ENCODE measurements at regions not wholly inside any gene's neighbourhood (a gene's known extent, or its start where the extent isn't known, plus 50 kb on each side); places are given as distances from the start of the nearest gene placed in this dataset.

DNA sequence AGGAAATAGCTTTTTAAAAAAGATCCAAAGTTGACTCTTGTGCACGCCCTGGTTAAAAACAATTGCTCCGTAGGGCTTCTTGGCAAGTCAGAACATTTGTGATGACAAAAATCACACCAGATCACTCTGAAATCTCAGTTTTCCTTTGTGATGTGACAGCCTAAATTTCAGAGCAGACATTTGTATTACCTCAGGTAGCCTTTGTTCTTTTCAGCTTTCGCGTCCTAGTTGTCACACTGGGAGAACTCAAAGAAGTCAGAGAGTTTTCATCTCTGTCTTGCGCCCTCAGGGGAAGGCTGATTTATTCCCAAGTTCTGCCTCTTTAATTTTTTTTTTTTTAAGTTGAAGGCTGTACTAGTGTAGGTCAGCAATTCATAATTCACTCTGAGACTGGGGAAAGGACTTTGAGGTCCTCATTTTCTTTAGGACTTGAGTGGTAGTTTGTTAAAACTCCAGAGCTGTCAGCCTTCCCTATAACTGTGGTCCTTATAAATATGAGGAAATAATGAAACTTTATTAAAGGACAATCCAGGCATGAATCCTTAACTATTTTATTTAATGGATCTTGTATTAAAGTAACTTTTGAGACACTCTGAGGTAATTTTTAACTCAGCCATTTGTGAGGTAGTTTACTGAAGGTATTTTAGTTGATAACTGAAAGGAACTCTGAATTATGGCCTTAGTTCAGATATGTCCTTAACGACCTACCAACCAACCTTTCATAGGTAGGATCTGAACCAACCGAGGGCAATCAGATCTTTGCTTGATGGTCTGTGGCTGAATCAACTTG, 525.1 kb upstream of the FAM98A start:
- no peak for DNase-seq

DNA sequence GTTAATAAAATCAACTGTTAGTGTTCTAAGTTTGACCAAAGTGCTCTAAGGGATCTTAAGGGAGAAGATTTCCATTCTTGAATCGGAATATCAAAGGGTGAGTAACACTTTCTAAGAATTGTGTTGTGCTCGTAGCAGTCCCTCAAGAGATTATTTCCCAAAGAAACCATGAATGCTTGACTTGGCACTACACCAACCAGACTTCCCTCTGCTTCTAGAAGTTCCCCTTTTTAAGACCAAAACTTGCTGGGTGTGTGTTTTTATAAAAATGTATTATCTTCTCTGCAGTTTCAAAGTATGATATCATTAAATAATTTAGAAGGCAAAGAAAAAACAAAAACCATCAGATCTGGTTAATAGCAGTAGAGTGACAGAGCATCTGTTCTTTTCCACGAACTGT, 522.0 kb upstream of the FAM98A start:
- DNase-seq, result no peak

DNA sequence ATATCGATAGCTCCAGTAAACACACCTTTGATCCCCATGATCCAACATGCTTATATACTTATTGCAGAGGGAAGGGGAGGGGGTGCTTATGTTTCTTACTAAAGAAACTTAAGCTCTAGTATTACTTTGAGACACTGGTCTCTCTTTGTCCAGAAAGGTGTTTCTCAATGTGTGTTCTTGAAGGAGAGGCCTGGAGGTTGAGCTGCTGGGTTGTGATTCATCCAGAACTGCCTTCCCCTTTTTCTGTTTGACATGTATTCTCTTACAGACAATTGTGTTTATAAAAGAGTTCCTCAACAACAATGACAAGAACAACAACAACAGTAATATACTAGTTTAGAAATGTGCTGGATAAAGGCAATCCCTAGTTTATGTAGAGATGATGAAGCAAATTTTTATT, 516.0 kb upstream of the FAM98A start:
- no peak for DNase-seq

- DNase-seq, result no peak
These were observed 513.1 kb upstream of the FAM98A start for GRCh38 chr2:34112161-34112560.

DNA sequence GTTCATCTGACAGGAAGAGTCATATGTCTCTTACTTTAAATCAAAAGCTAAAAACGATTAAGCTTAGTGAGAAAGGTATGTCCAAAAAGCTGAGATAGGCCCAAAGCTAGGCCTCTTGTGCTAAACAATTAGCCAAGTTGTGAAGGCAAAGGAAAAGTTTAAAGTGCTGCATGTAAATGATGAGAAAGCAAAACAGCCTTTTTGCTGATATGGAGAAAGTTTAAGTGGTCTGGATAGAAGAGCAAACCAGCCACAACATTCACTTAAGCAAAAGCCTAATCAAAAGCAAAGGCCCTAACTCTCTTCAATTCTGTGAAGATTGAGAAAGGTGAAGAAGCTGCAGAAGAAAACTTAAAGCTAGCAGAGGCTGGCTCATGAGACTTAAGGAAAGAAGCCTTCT, 511.3 kb upstream of the FAM98A start:
- DNase-seq, result no peak

DNA sequence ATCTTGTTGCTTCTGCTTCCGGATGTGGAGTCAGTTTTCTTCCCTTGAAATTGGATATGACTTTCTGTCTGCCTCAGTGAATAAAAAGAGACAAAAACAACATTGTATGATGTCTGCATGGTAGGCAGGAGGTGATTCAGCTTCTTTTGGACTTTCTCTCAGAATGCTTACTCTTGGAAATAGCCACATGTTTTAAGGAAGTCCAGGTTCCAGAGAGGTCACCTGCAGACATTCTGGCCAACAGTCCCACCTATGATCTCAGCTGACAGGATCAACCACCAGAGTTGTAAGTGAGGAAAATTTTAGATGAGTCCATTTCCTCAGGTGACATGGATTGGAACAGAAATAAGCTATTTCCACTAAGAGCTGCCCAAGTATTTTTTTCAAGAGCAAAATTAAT, 508.7 kb upstream of the FAM98A start:
- no peak for DNase-seq

DNA sequence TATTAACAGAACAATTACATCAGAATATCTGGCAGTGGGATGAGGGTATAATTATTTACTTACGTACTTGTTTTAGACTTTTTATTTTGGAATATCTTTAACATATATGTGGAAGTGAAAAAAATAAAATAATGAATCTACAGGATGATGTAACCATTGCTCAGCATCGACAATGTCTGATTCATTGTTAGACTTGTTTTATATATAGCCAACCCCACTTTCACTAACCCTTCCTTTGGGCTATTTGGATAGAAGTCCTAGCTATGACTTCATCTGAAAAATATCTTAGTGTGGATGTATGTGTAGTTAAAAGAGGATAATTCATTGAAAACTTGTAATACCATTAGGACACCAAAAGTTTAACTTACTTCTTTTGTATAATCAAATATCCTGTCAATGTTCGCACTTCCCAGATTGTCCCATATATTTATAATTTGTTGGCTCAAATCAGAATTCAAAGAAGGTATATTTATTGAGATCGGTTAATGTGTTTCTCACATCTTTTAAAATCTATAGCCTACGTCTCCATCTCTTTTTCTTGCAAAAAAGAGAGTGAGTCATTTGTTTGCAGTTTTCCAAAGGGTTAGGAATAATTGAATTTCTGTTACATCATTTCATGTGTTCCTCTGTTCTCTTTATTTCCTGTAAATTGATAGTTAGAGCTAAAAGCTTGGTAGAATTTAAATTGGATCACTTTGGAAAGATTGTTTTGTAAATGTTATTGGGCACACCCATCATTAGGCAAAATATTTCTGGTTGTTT, 506.1 kb upstream of the FAM98A start:
- no peak for DNase-seq

- DNase-seq, result no peak
These were observed 505.5 kb upstream of the FAM98A start for GRCh38 chr2:34104601-34105000.

DNA sequence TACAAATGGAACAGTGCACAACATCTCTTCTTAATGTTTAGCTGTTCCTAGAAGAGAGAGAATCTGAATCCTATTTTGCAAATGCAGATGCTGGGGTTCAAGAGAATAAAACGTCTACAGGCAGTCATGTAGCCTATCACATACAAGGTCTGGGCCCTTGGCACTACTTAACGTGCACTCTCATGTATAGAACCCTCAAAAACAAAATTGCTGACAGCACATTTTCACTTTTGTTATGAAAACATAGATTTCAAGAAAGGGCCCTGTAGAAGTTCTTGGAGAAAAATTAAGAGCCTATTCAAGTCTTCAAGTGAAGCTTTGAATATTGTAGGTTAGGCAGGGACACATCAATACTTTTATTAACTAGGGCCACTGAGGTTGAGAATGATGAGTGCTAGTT, 504.3 kb upstream of the FAM98A start:
- DNase-seq, result no peak

GRCh38 chr2:34102339-34102738, 503.2 kb upstream of the FAM98A start:
- no peak for DNase-seq

DNA sequence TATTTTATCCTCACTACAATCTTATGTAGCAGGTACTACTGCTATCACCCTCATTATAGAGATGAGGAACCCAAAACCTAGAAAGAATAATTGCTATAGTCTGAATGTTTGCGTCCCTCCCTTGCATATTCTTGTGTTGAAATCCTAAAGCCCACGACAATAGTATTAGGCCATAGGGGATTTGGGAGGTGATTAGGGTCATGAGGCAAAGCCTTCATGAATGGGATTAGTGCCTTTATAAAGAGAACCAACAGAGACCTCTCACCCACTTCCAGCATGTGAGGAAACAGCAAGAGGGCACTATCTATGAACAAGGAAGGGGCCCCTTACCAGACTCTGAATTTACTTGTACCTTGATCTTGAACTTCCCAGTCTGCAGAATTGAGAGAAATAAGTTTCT, 500.3 kb upstream of the FAM98A start:
- no peak for DNase-seq

DNA sequence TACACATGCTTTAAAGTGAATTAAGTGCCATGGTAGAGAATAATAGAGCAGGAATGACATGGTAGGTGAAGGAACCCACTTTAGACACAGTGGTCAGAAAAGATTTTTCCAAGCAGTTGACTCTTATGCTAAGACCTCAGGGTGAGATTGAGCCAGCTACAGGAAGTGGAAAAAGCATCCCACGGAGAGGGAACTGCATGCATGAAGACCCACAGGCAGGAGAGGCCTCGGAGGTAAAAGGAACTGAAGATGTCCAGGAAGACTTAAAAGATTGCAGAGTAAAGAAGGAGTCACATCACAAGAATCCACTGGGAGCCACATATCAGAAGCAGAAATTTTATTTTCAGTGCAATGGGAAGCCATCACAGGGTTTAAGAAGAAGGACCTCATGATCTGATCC, 499.2 kb upstream of the FAM98A start:
- DNase-seq, result no peak

GRCh38 chr2:34096562-34097171, 497.6 kb upstream of the FAM98A start:
- no peak for DNase-seq

DNA sequence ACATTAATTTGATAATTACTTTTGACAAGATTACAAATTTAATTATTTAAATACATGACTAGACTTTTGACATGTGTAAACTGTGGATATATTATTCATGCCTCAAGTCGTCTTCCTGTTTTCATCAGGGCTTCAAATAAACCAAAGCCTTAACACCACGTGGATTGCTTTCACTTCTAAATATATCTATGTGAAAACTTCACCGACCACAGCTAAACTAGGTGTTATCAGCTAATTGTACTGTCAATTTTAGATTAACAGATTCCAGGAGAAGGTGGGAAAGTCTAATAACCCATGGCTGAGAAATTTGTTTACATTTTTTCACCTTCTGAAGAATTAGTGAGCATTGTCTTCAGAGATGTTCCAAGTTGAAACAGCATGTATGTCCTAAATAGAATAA, 494.7 kb upstream of the FAM98A start:
- no peak for DNase-seq

DNA sequence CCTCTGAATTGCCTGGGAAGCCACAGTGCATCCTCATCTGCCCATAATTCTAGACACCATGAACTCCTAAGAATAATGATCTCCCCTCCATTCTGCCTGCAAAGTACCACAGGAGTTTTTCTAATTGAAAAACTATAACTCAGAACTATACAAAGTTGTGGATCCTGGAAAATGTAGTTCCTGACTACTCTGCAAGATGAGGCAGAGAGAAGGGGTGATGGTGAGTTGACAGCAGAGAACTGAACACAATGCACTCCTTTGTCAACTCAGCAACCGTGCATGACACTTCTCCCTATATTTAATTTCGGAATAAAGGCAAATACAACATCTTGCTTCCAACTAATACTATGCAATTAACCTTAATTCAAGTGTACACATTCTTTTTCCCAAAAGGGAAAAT, 471.1 kb upstream of the FAM98A start:
- DNase-seq, result no peak

GRCh38 chr2:34069604-34070003, 470.5 kb upstream of the FAM98A start:
- no peak for DNase-seq

DNA sequence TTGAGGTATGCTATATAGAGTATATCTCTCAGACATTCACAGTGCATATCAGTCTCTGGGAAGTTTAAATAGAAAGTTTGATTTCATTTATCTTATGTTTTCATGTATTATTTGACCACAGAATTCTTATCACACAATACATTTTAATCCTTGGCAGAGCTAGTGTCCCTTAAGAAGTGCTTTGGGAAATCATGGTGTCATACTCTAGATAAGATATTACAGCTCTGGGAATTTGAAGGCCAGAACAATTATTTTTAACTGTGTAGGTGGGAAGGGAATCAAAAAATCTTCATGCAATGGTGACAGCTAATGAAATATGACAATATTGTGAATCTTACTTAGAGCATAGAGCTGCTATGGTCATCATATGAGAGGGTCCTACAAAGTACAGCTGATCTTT, 451.3 kb upstream of the FAM98A start:
- no peak for DNase-seq

- no peak for DNase-seq
These were observed 446.1 kb upstream of the FAM98A start for GRCh38 chr2:34045101-34045655.

DNA sequence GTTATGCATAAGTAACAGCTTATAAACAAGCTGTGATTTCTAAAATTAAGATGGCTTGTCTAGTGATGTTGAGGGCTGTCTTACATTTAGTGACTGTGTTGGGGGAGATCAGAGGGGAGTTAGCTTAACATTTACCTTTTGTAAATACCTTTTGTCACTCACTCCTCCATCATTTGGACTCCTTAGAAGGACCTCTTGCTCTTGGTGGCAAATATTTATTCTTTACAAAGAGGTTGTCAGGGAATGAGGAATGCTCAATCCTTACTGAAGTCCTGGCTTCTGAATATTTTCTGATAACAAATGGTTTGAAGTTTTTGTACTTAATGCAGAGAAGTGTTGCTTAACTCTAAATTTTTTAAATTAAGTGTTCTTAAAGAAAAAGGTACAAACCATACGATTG, 438.8 kb upstream of the FAM98A start:
- DNase-seq, result no peak

DNA sequence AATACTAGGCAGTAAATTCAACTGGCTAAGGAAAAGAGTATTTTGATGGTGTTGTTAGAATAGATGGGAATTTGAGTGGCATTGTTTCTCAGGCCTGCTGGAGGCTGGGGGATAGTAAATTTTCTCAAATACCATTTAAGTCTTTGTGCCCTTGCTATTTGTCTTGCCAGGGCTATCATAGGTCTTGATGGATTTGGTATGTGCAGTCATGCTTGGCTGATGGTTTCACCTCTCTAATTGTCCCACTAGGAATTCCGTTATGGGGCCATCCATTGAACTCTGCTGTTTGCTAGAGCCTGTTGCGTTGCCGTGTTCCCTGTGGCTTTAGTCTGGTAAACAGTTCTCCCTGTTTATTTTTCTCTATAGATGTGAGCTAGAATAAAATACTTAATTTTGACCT, 438.1 kb upstream of the FAM98A start:
- DNase-seq, result no peak

- no peak for DNase-seq
These were observed 432.0 kb upstream of the FAM98A start for GRCh38 chr2:34031097-34031496.

DNA sequence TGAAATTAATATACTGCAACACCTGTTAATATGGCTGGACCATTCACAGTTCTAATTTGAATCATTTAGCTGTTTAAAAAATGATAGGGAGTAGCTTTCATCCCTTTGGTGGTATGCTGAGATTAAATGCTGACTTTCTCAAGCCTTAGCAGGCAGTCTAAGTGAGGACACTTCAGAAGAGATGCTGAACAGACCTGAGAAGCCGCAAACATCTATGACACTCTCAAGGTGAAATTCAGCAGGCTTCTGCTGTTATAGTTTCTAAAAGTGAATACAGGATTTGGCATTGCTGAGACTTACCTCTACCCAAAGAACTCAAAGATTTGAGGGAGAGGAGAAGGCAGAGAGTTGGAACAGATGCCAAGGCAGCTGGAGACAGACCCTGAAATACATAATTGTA, 431.2 kb upstream of the FAM98A start:
- DNase-seq, result no peak

- no peak for DNase-seq
These were observed 430.0 kb upstream of the FAM98A start for GRCh38 chr2:34029073-34029472.

GRCh38 chr2:34025196-34025595, 426.1 kb upstream of the FAM98A start:
- DNase-seq, result no peak

All from 8988T (cell line).